ENCODE measurements at regions not wholly inside any gene's neighbourhood (a gene's known extent, or its start where the extent isn't known, plus 50 kb on each side); places are given as distances from the start of the nearest gene placed in this dataset.

GRCh38 chr11:116118138-116118470 lies 613.9 kb upstream of the CADM1 start (continued):
- no peak for TF ChIP-seq KLF13 (CRISPR knock-in tag; IDR thresholded peaks at IDR 0.05)

- CTCF ChIA-PET (ENCODE audit: low intra/inter-chr PET ratio, low total read pairs): no interaction called here
- Histone ChIP-seq H3K36me3 (replicated peaks in 1 of 2; ENCODE audit: control insufficient read depth in 1 of 2, insufficient read depth in 2 of 2, low read length in 2 of 2) (no peaks in the 10 kb centered on the region), H3K27ac (ENCODE audit: extremely low read length, insufficient read depth, low read length) (no peak overlapping the region), H3K27me3 (ENCODE audit: control insufficient read depth in 1 of 2, insufficient read depth in 2 of 2, low read length in 2 of 2) (peaks cover 0 to 11% of the 10 kb centered on the region in 2 experiments; a peak in 3 of 5 replicates), H3K4me3 (replicated peaks in 1 of 3; ENCODE audit: insufficient read depth in 1 of 3, low read depth in 2 of 3, low read length in 3 of 3) (no peak overlapping the region), H3K4me1 (ENCODE audit: insufficient read depth, low read length) (no peaks in the 10 kb centered on the region), H3K4me2 (ENCODE audit: low read depth, low read length) (no peak overlapping the region), H4K20me1 (ENCODE audit: insufficient read depth, low read length) (no peaks in the 10 kb centered on the region), H3K79me2 (ENCODE audit: insufficient read depth, low read length) (no peaks in the 10 kb centered on the region), H3K9ac (ENCODE audit: insufficient read depth, low read depth, low read length) (no peak overlapping the region), H3K9me3 (ENCODE audit: low read length) (peaks cover 5% of the 10 kb centered on the region; the same call in 1 of the 2 replicates), H2AFZ (ENCODE audit: low read length) (no peak overlapping the region)
- FAIRE-seq (no peak), DNase-seq (ENCODE audit: low spot score) (no peak), ATAC-seq (no peak)
- 29% methylated on average over 12 of the region's 12 CpGs for WGBS (ENCODE audit: low lambda C conversion rate)
- BruUV-seq (replicated peaks): no TSS peak
- intact Hi-C loops (cut with micrococcal nuclease; ENCODE audit: unreplicated experiment): no loop called here
- POLR2A ChIA-PET: no interaction called here
- in situ Hi-C loops (cut with HindIII; ENCODE audit: extremely low pct_ligation_motif_present, low pct_unique_long_range_greater_than_20kb): no loop called here
- TF ChIP-seq RCOR2 (CRISPR knock-in tag; IDR thresholded peaks at IDR 0.05) (no peak), KLF16 (CRISPR knock-in tag; IDR thresholded peaks at IDR 0.05) (no peak), ISX (CRISPR knock-in tag; conservative IDR thresholded peaks at IDR 0.05) (no peak), ELK4 (CRISPR knock-in tag; IDR thresholded peaks at IDR 0.05; ENCODE audit: borderline replicate concordance) (no peak), NFATC3 (CRISPR knock-in tag; IDR thresholded peaks at IDR 0.05) (no peak), RXRB (CRISPR knock-in tag; IDR thresholded peaks at IDR 0.05; ENCODE audit: borderline replicate concordance) (no peak), ZBTB40 (IDR thresholded peaks at IDR 0.05) (no peak), ZBTB40 (CRISPR knock-in tag; IDR thresholded peaks at IDR 0.05) (no peak), CHD2 (IDR thresholded peaks at IDR 0.05; ENCODE audit: low read depth, low read length) (no peak), PAX8 (CRISPR knock-in tag; IDR thresholded peaks at IDR 0.05; ENCODE audit: borderline replicate concordance) (no peak), SIX4 (CRISPR knock-in tag; IDR thresholded peaks at IDR 0.05) (no peak), ZNF33B (CRISPR knock-in tag; IDR thresholded peaks at IDR 0.05) (no peak)
Observed at GRCh38 chr11:116117331-116118137, 613.3 kb upstream of the CADM1 start.

Measured in HepG2 (cell line).